ENCODE measurements at regions not wholly inside any gene's neighbourhood (a gene's known extent, or its start where the extent isn't known, plus 50 kb on each side); places are given as distances from the start of the nearest gene placed in this dataset.

DNA sequence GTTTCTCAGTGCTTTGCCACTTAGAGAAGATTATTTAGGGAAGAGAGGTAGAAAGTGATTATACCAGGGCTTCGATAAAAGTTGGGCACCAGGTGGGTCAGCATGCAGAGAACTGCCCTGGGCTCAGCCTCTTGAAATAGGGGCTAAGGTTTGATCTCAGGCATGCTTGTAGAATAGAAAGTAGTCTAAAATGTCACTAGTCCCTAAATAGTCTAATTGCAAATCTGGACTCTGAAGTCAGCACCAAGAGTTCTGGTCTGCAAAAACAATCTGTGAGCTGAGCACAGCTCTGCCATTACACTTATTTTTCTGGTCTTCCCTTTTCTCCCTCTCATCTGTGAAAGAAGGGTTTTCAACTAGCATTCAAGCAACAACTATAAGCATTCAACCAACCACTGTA is 248.0 kb downstream of the SMARCA2 start:
- Histone ChIP-seq H3K27ac (ENCODE audit: insufficient read depth, low read length) (no peak overlapping the region), H3K4me2 (ENCODE audit: extremely low read depth, insufficient read depth, low read length) (no peak overlapping the region), H3K36me3 (ENCODE audit: control insufficient read depth, insufficient read depth, low read length) (no peaks in the 10 kb centered on the region), H2AFZ (ENCODE audit: low read length) (no peak overlapping the region), H3K4me1 (ENCODE audit: control insufficient read depth, extremely low read depth, insufficient read depth, low read length) (no peaks in the 10 kb centered on the region), H3K27me3 (ENCODE audit: control insufficient read depth, insufficient read depth, low read length) (no peaks in the 10 kb centered on the region), H3K79me2 (ENCODE audit: control insufficient read depth, insufficient read depth, low read length) (no peaks in the 10 kb centered on the region), H3K9ac (ENCODE audit: insufficient read depth, low read length) (no peak overlapping the region), H4K20me1 (ENCODE audit: control insufficient read depth, extremely low read depth, insufficient read depth, low read length) (no peaks in the 10 kb centered on the region), H3K4me3 (replicated peaks in 1 of 4; ENCODE audit: control extremely low read depth in 1 of 4, insufficient read depth in 1 of 4, low read depth in 3 of 4, low read length in 4 of 4) (no peak overlapping the region), H3K9me3 (ENCODE audit: control insufficient read depth, insufficient read depth, low read depth, low read length) (no peaks in the 10 kb centered on the region)
- no peak for DNase-seq (ENCODE audit: low read depth in 2 of 2)
- TF ChIP-seq, protein P1, sequence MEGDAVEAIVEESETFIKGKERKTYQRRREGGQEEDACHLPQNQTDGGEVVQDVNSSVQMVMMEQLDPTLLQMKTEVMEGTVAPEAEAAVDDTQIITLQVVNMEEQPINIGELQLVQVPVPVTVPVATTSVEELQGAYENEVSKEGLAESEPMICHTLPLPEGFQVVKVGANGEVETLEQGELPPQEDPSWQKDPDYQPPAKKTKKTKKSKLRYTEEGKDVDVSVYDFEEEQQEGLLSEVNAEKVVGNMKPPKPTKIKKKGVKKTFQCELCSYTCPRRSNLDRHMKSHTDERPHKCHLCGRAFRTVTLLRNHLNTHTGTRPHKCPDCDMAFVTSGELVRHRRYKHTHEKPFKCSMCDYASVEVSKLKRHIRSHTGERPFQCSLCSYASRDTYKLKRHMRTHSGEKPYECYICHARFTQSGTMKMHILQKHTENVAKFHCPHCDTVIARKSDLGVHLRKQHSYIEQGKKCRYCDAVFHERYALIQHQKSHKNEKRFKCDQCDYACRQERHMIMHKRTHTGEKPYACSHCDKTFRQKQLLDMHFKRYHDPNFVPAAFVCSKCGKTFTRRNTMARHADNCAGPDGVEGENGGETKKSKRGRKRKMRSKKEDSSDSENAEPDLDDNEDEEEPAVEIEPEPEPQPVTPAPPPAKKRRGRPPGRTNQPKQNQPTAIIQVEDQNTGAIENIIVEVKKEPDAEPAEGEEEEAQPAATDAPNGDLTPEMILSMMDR (conservative IDR thresholded peaks at IDR 0.05 in 1 of 2, IDR thresholded peaks at IDR 0.05 in 1 of 2; ENCODE audit: low read depth in 1 of 2, low read length in 2 of 2) = no peak
- TF ChIP-seq EZH2 (IDR thresholded peaks at IDR 0.05; ENCODE audit: low read length, missing control alignments) = no peak

DNA sequence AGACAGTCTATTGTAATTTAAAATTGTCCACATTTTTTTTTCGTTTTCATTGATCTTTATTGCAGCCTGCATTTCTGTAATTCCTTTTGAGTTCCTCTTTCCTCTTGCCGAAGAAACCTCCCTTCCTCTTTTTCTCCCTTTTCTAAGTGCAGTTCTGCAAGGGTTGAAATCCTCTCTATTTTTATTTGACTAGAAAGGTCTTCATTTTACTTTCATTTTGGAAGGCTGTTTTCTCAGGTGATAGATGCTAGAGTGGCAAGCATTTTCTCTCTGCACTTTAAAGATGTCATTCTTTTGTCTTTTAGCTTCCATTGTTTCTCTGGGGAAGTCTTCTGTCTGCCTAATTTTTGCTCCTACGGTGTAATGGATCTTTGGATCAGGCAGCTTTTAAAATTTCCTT is 248.5 kb downstream of the SMARCA2 start:
- Histone ChIP-seq H3K4me1 (ENCODE audit: control insufficient read depth, extremely low read depth, insufficient read depth, low read length) (no peaks in the 10 kb centered on the region), H3K9me3 (ENCODE audit: control insufficient read depth, insufficient read depth, low read depth, low read length) (no peaks in the 10 kb centered on the region), H2AFZ (ENCODE audit: low read length) (no peak overlapping the region), H3K27ac (ENCODE audit: insufficient read depth, low read length) (no peak overlapping the region), H3K9ac (ENCODE audit: insufficient read depth, low read length) (no peak overlapping the region), H3K4me3 (replicated peaks in 1 of 4; ENCODE audit: control extremely low read depth in 1 of 4, insufficient read depth in 1 of 4, low read depth in 3 of 4, low read length in 4 of 4) (no peak overlapping the region), H3K36me3 (ENCODE audit: control insufficient read depth, insufficient read depth, low read length) (no peaks in the 10 kb centered on the region), H4K20me1 (ENCODE audit: control insufficient read depth, extremely low read depth, insufficient read depth, low read length) (no peaks in the 10 kb centered on the region), H3K4me2 (ENCODE audit: extremely low read depth, insufficient read depth, low read length) (no peak overlapping the region), H3K79me2 (ENCODE audit: control insufficient read depth, insufficient read depth, low read length) (no peaks in the 10 kb centered on the region), H3K27me3 (ENCODE audit: control insufficient read depth, insufficient read depth, low read length) (no peaks in the 10 kb centered on the region)
- DNase-seq (ENCODE audit: low read depth in 2 of 2) = no peak
- no peak for TF ChIP-seq EZH2 (IDR thresholded peaks at IDR 0.05; ENCODE audit: low read length, missing control alignments)
- TF ChIP-seq, protein P1 (conservative IDR thresholded peaks at IDR 0.05 in 1 of 2, IDR thresholded peaks at IDR 0.05 in 1 of 2; ENCODE audit: low read depth in 1 of 2, low read length in 2 of 2) = no peak

DNA sequence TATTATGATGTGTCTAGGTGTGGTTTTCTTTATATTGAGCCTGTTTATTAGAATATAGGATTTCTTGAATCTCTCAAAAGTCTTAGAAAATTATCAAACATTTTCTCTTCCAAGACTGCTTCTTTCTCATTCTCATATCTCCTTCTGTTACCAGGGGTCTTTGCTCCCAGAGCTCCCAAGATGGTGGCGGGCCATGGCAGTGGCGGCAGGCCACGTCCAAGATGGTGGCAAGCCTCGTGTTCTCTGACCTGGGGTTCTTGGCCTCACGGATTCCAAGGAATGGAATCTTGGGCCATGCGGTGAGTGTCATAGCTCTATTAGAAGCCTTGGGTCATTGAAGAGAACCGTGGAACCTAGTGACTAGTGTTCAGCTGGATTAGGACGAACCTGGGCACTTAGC is 248.9 kb downstream of the SMARCA2 start:
- H2AFZ ChIP-seq (ENCODE audit: low read length) = no peak overlapping the region
- no peak overlapping the region for H3K9ac ChIP-seq (ENCODE audit: insufficient read depth, low read length)
- H3K4me1 ChIP-seq (ENCODE audit: control insufficient read depth, extremely low read depth, insufficient read depth, low read length) = no peaks in the 10 kb centered on the region
- no peaks in the 10 kb centered on the region for H4K20me1 ChIP-seq (ENCODE audit: control insufficient read depth, extremely low read depth, insufficient read depth, low read length)
- TF ChIP-seq, protein P1 (conservative IDR thresholded peaks at IDR 0.05 in 1 of 2, IDR thresholded peaks at IDR 0.05 in 1 of 2; ENCODE audit: low read depth in 1 of 2, low read length in 2 of 2) = no peak
- no peak for TF ChIP-seq EZH2 (IDR thresholded peaks at IDR 0.05; ENCODE audit: low read length, missing control alignments)
- no peak for DNase-seq (ENCODE audit: low read depth in 2 of 2)
- H3K4me3 ChIP-seq (replicated peaks in 1 of 4; ENCODE audit: control extremely low read depth in 1 of 4, insufficient read depth in 1 of 4, low read depth in 3 of 4, low read length in 4 of 4) = no peak overlapping the region
- H3K4me2 ChIP-seq (ENCODE audit: extremely low read depth, insufficient read depth, low read length) = no peak overlapping the region
- no peaks in the 10 kb centered on the region for H3K79me2 ChIP-seq (ENCODE audit: control insufficient read depth, insufficient read depth, low read length)
- H3K36me3 ChIP-seq (ENCODE audit: control insufficient read depth, insufficient read depth, low read length) = no peaks in the 10 kb centered on the region
- H3K9me3 ChIP-seq (ENCODE audit: control insufficient read depth, insufficient read depth, low read depth, low read length) = no peaks in the 10 kb centered on the region
- H3K27ac ChIP-seq (ENCODE audit: insufficient read depth, low read length) = no peak overlapping the region
- H3K27me3 ChIP-seq (ENCODE audit: control insufficient read depth, insufficient read depth, low read length) = no peaks in the 10 kb centered on the region

All from fibroblast of lung (primary cell).